Effector memory CD8-positive, alpha-beta T cell (primary cell): ENCODE measurements at regions not wholly inside any gene's neighbourhood (a gene's known extent, or its start where the extent isn't known, plus 50 kb on each side); places are given as distances from the start of the nearest gene placed in this dataset.
"Not testable (repeated sequence)": the region's sequence is repeated elsewhere in the genome, so short reads cannot be mapped to it uniquely, and the experiment has no call there.

Experiments used
- ATAC-seq: fragments of 150-1000 bp; cut with Tn5 transposase; replicated peaks from 2 replicates; pipeline ENCODE4 v1.10.0; 2021; ENCODE audit warnings: mild to moderate bottlenecking, moderate library complexity
- DNase-seq, 3 experiments: peaks; one replicate each; pipeline ENCODE4 v3.0.0; 2021
- H3K27ac Mint-ChIP-seq, 2 donors: one replicate each; pipeline ENCODE4 v1.8.0; 2022; ENCODE audit warnings: mild to moderate bottlenecking in 2 of 2, mixed read lengths in 2 of 2, moderate library complexity in 2 of 2
- H3K27me3 Mint-ChIP-seq, 2 donors: one replicate each; pipeline ENCODE4 v1.8.0; 2022; ENCODE audit warnings: mixed read lengths in 2 of 2
- H3K36me3 Mint-ChIP-seq: one replicate; pipeline ENCODE4 v1.8.0; 2022; ENCODE audit warnings: mild to moderate bottlenecking, moderate library complexity, mixed read lengths; ENCODE audit not compliant: insufficient read depth
- H3K4me1 Mint-ChIP-seq, 2 donors: one replicate each; pipeline ENCODE4 v1.8.0; 2022; ENCODE audit warnings: low read depth in 2 of 2, mixed read lengths in 2 of 2
- H3K4me3 Mint-ChIP-seq, 2 donors: one replicate each; pipeline ENCODE4 v1.8.0; 2022; ENCODE audit warnings: mild to moderate bottlenecking in 2 of 2, mixed read lengths in 2 of 2, moderate library complexity in 2 of 2
- H3K9me3 Mint-ChIP-seq, 2 donors: one replicate each; pipeline ENCODE4 v1.8.0; 2022; ENCODE audit warnings: mixed read lengths in 2 of 2

DNA sequence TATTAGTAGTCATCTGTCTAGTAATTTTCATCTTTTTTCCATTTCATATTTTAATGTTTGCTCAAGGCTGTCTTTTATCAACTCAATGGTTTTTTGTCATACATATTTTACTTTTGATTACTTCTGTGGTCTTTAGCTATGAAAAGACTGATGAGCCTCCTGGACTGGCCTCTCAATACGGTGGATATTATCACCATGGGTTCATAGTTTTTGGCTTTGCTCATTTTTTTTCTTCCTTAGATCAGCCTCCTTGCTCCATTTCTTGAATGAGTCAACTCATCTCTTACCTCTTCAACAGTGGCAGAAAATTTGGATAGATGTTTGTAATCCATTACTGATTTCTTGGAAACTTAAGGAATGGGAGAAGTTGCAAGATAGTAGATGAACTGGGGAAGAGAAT, 80.1 kb upstream of the ELOVL5 start:
- H3K4me1 Mint-ChIP-seq = peaks cover 11 to 25% of the 10 kb centered on the region in 2 donors

DNA sequence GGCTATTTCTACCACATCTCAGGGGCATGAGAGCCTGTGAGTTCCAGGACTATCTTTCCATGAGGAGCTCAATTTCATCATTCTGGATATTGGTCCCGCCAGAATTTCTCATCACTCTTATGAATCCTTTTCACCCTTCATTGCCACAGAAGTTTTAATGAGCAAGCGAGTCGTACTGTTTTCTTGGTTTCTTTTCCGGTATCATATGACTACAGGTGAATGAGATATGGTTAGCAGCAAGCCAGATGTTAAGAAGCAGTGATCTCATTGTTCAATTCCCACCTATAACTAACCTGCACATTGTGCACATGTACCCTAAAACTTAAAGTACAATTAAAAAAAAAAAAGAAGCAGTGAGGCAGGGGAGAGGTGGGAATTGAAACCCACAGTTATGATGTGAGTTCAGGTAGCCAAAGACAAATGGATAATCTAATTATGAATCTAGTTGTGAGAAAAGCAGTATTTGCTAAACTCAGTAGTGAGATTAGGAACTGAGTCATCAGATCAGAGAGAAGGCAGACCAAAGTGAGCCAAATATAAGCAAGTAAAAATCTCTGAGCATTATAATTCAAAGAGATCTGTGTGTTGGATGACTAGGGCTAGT, 78.0 kb upstream of the ELOVL5 start:
- peak overlapping the region; percentile 7 to 44 for H3K4me3 Mint-ChIP-seq
- DNase-seq (no peak), ATAC-seq (no peak)
- H3K27ac Mint-ChIP-seq = peak overlapping the region in 1 of 2 donors; percentile 71
- no peaks in the 10 kb centered on the region for H3K9me3 Mint-ChIP-seq
- no peaks in the 10 kb centered on the region for H3K36me3 Mint-ChIP-seq
- peaks cover 0 to 5% of the 10 kb centered on the region in 2 donors for H3K27me3 Mint-ChIP-seq
- peaks cover 11 to 25% of the 10 kb centered on the region in 2 donors for H3K4me1 Mint-ChIP-seq

More for the DNA sequence above, 80.1 kb upstream of the ELOVL5 start:
- no peaks in the 10 kb centered on the region for H3K27me3 Mint-ChIP-seq
- DNase-seq = no peak
- peak overlapping the region in 1 of 2 donors; percentile 9 for H3K4me3 Mint-ChIP-seq
- no peaks in the 10 kb centered on the region for H3K36me3 Mint-ChIP-seq
- H3K27ac Mint-ChIP-seq = peak overlapping the region in 1 of 2 donors; percentile 14
- ATAC-seq = no peak
- H3K9me3 Mint-ChIP-seq = no peaks in the 10 kb centered on the region

DNA sequence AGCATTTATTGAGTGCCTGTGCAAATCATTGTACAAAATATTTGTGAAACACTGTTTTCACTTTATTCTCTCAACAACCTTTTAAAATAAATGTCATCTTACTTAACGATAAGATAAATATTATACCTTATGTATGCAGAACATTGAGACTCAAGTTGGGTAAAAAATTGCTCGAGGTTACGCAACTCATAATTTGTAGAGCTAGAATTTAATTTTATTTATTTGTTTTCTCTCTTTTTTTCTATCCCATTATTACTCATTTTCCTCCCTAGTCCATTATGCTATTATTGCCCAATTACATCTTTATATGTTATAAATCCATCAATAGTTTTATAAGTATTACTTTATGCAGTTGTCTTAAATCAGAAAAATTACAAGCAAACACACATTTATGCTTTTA, 77.4 kb upstream of the ELOVL5 start:
- H3K4me1 Mint-ChIP-seq = peaks cover 11 to 25% of the 10 kb centered on the region in 2 donors
- ATAC-seq (no peak), DNase-seq (no peak)
- H3K9me3 Mint-ChIP-seq = no peaks in the 10 kb centered on the region
- H3K36me3 Mint-ChIP-seq = no peaks in the 10 kb centered on the region
- H3K27me3 Mint-ChIP-seq = peaks cover 0 to 5% of the 10 kb centered on the region in 2 donors
- peak overlapping the region in 1 of 2 donors; percentile 44 for H3K4me3 Mint-ChIP-seq
- peak overlapping the region in 1 of 2 donors; percentile 71 for H3K27ac Mint-ChIP-seq

DNA sequence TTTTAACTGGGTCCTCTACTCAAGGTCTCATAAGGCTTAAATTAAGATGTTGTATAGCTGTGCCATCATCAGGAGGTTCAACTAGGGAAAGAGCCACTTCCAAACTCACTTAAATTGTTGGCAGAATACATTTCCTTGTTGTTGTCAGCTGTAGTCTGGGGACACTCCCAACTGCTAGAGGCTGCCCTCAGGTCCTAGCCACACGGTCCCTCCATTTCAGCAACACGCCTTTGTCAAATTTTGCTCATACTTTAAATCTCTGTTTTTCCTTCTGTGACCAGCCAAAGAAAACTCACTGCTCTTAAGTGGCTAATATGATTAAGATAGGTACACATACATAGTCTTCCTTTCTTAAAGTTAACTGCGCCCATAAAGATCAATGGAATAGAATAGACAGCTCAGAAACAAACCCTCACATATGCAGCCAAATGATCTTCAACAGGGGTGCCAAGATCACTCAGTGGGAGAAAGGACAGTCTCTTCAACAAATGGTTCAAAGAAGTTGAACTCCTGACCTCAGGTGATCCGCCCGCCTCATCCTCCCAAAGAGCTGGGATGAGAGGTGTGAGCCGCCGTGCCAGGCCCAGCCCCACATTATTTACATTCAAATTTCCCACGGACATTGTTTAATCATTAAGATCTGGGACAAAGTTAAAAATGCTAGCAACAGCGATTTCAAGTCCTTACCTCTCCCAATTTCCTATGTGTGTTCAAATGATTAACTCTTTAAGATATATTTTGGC, 76.4 kb upstream of the ELOVL5 start:
- no peak for ATAC-seq
- H3K9me3 Mint-ChIP-seq = no peaks in the 10 kb centered on the region

DNA sequence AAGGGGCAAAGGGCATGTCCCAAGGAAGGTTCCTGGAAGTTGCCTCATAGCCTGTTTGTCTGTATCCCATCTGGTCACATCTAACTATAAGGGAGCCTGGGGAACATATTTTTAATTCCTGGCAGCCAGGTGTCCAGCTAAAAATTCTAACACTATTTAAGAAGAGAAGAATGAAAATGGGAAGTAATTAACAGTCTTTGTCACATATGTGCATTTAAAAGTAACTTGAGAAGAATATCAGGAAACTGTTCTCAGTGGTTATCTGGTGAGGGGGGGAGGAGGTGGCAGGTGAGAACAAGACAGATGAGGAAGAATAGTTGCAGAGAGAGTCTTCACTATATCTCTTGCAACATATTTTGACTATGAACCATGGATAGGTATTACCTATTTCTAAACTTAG, 75.5 kb upstream of the ELOVL5 start:
- ATAC-seq (no peak), DNase-seq (no peak)
- Mint-ChIP-seq H3K4me3 (no peak overlapping the region), H3K9me3 (no peaks in the 10 kb centered on the region), H3K4me1 (peaks cover 9 to 16% of the 10 kb centered on the region in 2 donors), H3K27ac (no peak overlapping the region), H3K36me3 (no peaks in the 10 kb centered on the region), H3K27me3 (peaks cover 0 to 5% of the 10 kb centered on the region in 2 donors)

More for the DNA sequence above, 76.4 kb upstream of the ELOVL5 start:
- Mint-ChIP-seq H3K27ac (no peak overlapping the region), H3K4me3 (no peak overlapping the region), H3K36me3 (no peaks in the 10 kb centered on the region), H3K27me3 (peaks cover 0 to 5% of the 10 kb centered on the region in 2 donors), H3K4me1 (peaks cover 11 to 23% of the 10 kb centered on the region in 2 donors)
- no peak for DNase-seq

DNA sequence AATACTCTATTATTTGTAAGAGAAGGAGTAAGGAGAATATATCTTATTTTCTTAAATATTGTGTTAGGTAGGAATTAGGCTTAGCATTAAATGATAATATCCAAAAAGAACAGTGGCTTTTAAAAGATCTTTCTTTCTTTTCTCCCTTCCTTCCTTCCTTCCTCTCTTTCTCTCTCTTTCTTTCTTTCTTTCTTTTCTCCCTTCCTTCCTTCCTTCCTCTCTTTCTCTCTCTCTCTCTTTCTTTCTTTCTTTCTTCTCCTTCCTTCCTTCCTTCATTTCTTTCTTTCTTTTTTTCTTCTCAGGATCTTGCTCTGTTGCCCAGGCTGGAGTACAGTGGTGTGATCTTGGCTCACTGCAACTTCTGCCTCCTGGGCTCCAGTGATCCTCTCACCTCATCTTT, 74.8 kb upstream of the ELOVL5 start:
- ATAC-seq, H3K27me3 Mint-ChIP-seq, H3K36me3 Mint-ChIP-seq, H3K4me3 Mint-ChIP-seq, H3K9me3 Mint-ChIP-seq, DNase-seq: not testable (repeated sequence)
- Mint-ChIP-seq H3K4me1 (peaks cover 4 to 11% of the 10 kb centered on the region in 2 donors), H3K27ac (peak overlapping the region in 1 of 2 donors; percentile 29)

DNA sequence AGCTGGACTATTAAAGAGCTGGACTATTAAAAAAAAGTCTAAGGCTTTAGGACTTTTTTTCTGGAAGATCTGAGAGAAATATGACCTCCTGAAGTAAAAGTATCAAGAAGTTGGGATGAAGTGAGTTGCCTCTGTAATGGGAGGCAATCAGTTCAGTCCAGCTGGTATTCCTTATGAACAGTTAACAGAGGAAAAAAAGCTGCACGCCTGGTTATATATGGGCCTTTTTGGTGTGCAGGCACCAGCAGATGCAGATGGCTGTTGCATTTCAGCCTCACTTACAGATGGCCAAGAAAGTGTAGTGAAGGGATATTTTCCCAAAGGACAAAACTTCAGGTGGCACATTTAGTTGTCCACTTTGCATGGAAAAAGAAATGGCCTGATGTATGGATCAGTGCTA, 70.3 kb upstream of the ELOVL5 start:
- no peak overlapping the region for H3K27ac Mint-ChIP-seq

DNA sequence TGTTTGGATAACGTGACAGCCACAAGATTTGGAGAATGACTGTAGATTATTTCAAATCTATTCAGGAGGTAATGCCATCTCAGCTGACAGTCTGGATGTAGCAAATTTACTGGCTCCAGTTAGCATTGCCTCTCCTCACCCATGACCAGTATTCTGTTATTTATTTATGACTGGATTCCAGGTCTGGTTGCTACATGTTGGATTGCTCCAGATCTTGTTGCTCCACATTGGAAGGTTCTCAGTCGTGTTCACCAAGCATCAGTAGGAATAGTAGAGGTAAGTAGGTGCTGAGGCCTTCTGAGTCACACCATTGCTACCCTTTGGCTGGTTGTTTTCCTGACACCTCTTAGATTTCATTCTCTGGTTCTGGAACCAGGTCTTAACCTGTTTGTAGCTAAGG, 69.5 kb upstream of the ELOVL5 start:
- Mint-ChIP-seq H3K4me3 (no peak overlapping the region), H3K9me3 (no peaks in the 10 kb centered on the region), H3K4me1 (no peaks in the 10 kb centered on the region), H3K27me3 (peaks cover 0 to 3% of the 10 kb centered on the region in 2 donors), H3K36me3 (no peaks in the 10 kb centered on the region), H3K27ac (no peak overlapping the region)
- DNase-seq (no peak), ATAC-seq (no peak)

More for the DNA sequence above, 70.3 kb upstream of the ELOVL5 start:
- Mint-ChIP-seq H3K36me3 (no peaks in the 10 kb centered on the region), H3K9me3 (no peaks in the 10 kb centered on the region), H3K4me1 (peaks cover 0 to under 1% of the 10 kb centered on the region in 2 donors), H3K27me3 (peaks cover 0 to 5% of the 10 kb centered on the region in 2 donors), H3K4me3 (no peak overlapping the region)
- ATAC-seq (no peak), DNase-seq (no peak)

DNA sequence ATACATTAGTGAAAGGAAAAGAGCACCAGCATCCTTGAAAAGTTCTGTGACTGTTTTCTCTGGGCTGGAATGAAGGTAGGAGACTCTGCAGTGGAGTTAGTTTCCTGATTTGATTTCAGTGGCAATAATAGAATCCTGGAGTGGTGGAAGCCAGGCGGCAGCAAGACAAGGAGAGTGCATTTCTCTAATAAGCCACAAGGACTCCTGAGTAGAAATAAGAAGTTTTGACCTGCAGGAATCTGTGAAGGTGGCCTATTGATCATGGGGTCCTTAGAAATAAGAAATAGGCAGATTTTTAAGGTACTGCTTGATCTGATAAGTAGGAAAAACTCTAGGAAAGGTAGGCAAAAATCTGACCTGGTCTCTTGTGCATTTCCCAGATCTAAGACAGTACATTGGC, 68.4 kb upstream of the ELOVL5 start:
- DNase-seq = no peak
- Mint-ChIP-seq H3K27me3 (no peaks in the 10 kb centered on the region), H3K27ac (no peak overlapping the region), H3K4me3 (no peak overlapping the region), H3K36me3 (no peaks in the 10 kb centered on the region), H3K9me3 (no peaks in the 10 kb centered on the region), H3K4me1 (no peaks in the 10 kb centered on the region)
- ATAC-seq = no peak

DNA sequence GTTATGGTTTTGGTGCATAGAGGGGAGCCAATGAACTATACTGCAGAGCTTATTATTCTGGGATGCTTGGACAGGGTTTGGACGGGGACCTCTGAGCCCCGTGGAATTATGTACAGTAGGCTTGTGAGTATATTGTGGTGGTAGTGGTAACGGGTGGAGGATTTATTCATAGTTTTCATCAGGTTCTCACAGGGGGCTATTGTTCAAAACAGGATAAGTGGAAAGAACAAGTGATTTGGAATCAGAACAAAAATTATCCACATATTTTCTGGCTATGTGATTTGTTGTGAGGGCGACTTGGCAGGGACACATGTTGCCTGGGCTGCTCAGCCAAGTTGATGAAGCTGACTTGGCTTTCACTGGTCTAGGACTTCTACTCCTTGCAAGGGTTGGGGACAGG, 64.6 kb upstream of the ELOVL5 start:
- DNase-seq (no peak), ATAC-seq (no peak)
- H3K4me1 Mint-ChIP-seq = peaks cover 4% of the 10 kb centered on the region in 2 donors
- H3K4me3 Mint-ChIP-seq = no peak overlapping the region
- H3K36me3 Mint-ChIP-seq = no peaks in the 10 kb centered on the region
- H3K27ac Mint-ChIP-seq = no peak overlapping the region
- H3K9me3 Mint-ChIP-seq = no peaks in the 10 kb centered on the region
- H3K27me3 Mint-ChIP-seq = no peaks in the 10 kb centered on the region

DNA sequence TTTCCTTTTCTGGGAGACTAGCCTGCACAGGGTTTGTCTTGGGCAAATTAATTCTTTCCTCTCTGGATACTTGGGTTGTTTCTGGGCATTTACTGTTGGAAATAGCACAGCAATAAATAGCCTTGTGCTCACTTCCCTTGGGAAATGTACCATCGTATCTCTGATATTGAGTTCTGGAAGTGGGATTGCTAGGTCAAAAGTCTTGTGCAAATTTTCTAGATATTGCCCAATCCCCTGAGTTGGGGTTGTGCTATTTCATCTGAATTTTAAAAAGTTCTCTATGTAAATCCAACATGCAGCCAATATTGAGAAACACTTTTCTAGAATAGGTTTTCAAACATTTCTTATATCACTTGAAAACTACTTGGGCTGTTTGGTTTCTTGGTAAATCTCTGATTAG, 64.0 kb upstream of the ELOVL5 start:
- ATAC-seq (no peak), DNase-seq (no peak)
- H3K4me3 Mint-ChIP-seq = no peak overlapping the region
- H3K27ac Mint-ChIP-seq = no peak overlapping the region
- H3K4me1 Mint-ChIP-seq = peaks cover 4% of the 10 kb centered on the region in 2 donors
- H3K9me3 Mint-ChIP-seq = no peaks in the 10 kb centered on the region
- H3K36me3 Mint-ChIP-seq = no peaks in the 10 kb centered on the region
- no peaks in the 10 kb centered on the region for H3K27me3 Mint-ChIP-seq

DNA sequence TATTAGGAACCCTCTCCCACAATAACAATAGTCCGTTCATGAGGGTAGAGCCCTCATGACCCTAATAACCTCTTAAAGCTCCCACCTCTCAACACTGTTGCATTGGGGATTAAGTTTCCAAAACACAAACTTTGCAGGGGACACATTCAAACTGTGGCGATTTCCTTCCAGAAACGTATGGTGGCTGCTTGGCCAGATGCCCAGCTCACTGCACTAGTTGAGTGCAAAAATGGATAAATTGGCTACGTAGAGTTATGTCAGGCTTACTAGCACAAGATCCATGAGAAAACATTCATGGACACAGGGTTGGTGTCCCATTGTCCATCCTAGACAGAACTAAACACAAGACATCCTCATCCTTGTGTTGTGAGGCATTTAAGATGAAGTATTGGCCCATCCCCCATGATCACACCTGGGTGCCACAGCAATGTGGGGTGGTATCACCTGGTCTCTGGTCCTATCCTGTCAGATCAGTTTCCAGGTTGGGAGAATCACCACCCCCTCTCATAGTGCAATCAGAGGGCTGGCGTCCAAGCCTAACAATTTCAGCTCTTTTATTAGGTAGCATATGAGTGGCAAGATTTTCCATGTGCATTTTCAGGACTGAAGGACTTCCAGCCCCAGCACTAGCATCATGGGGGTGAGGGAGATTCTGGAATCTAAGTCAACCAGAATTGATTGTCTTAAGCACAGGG, 63.4 kb upstream of the ELOVL5 start:
- H3K27ac Mint-ChIP-seq = no peak overlapping the region
- no peaks in the 10 kb centered on the region for H3K9me3 Mint-ChIP-seq
- H3K36me3 Mint-ChIP-seq = no peaks in the 10 kb centered on the region
- no peaks in the 10 kb centered on the region for H3K27me3 Mint-ChIP-seq
- ATAC-seq = no peak
- peaks cover 4% of the 10 kb centered on the region in 2 donors for H3K4me1 Mint-ChIP-seq
- H3K4me3 Mint-ChIP-seq = no peak overlapping the region
- DNase-seq = no peak

DNA sequence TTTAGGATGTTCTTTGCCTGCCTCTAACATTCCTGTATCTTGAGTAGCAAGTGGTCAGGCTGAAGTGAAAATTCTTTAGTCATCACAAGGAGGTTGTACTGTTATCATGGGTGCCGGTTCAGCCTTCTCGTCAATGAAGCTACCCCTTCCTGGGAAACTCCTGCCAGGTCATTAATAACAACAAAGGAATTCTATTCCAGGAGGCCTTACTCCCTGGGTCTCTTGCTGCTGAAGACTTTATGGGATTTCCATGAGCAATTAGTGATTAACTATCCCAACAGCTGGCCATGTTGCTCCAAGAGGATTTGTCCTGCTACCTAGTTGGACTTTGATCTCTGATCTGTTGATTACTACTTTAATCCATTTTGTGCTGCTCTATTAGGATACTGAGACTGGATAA, 62.7 kb upstream of the ELOVL5 start:
- H3K27ac Mint-ChIP-seq = no peak overlapping the region
- no peaks in the 10 kb centered on the region for H3K9me3 Mint-ChIP-seq
- ATAC-seq (no peak), DNase-seq (no peak)
- no peak overlapping the region for H3K4me3 Mint-ChIP-seq
- peaks cover 4% of the 10 kb centered on the region in 2 donors for H3K4me1 Mint-ChIP-seq
- H3K36me3 Mint-ChIP-seq = no peaks in the 10 kb centered on the region
- H3K27me3 Mint-ChIP-seq = no peaks in the 10 kb centered on the region
